ENCODE measurements at regions not wholly inside any gene's neighbourhood (a gene's known extent, or its start where the extent isn't known, plus 50 kb on each side); places are given as distances from the start of the nearest gene placed in this dataset.

DNA sequence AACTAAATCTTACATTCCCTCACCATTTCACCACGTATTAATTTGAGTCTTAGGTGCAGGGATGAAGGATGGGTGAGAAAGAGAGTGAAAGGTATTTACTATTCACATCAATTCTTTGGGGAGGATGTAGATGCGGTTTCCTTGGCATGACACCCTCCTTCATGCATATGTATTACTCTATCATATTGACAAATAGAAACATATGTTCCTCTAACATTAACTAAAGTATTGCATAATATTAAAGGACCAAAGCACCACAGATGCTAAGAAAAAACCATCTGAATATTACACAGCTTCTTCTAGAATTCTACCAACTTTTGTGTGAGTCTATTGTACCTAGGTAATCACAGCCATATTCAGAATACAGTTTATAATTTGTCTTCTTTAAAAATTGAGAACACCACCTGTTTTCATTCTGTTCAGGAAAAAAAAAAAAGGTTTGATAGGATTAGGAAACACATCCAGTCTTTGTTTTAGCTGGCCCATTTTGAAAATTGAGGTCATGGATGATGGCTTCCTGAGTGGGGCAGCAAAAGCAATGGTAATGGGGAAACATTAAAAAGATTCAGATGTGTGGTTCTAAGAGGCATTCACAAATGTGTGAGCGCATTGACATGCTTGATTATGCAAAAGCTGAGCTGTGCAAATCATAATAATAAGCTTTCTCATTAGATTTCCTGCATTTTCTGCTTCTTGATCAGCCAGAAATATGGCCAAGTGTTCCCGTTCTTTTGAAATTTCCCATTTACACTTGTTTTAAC, 1011.5 kb upstream of the NUDT12 start:
- ATAC-seq, result no peak
- TF ChIP-seq PPARA (CRISPR knock-in tag; IDR thresholded peaks at IDR 0.05; ENCODE audit: borderline replicate concordance) (no peak), TCF4 (CRISPR knock-in tag; IDR thresholded peaks at IDR 0.05; ENCODE audit: borderline replicate concordance) (no peak), ZC3H10 (CRISPR knock-in tag; IDR thresholded peaks at IDR 0.05) (no peak), CREB5 (CRISPR knock-in tag; IDR thresholded peaks at IDR 0.05; ENCODE audit: low read depth) (no peak), TSHZ2 (CRISPR knock-in tag; IDR thresholded peaks at IDR 0.05) (no peak), ZFP30 (CRISPR knock-in tag; IDR thresholded peaks at IDR 0.05) (no peak), ZNF565 (CRISPR knock-in tag; conservative IDR thresholded peaks at IDR 0.05; ENCODE audit: low read depth) (no peak), ZNF70 (CRISPR knock-in tag; IDR thresholded peaks at IDR 0.05) (no peak), TOX (CRISPR knock-in tag; IDR thresholded peaks at IDR 0.05; ENCODE audit: borderline replicate concordance) (no peak), RARB (CRISPR knock-in tag; IDR thresholded peaks at IDR 0.05) (no peak), GLIS3 (CRISPR knock-in tag; IDR thresholded peaks at IDR 0.05) (no peak), CSRNP3 (CRISPR knock-in tag; IDR thresholded peaks at IDR 0.05) (no peak)
- TF ChIP-seq, protein P1, sequence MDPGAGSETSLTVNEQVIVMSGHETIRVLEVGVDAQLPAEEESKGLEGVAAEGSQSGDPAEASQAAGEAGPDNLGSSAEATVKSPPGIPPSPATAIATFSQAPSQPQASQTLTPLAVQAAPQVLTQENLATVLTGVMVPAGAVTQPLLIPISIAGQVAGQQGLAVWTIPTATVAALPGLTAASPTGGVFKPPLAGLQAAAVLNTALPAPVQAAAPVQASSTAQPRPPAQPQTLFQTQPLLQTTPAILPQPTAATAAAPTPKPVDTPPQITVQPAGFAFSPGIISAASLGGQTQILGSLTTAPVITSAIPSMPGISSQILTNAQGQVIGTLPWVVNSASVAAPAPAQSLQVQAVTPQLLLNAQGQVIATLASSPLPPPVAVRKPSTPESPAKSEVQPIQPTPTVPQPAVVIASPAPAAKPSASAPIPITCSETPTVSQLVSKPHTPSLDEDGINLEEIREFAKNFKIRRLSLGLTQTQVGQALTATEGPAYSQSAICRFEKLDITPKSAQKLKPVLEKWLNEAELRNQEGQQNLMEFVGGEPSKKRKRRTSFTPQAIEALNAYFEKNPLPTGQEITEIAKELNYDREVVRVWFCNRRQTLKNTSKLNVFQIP (CRISPR knock-in tag; IDR thresholded peaks at IDR 0.05; ENCODE audit: borderline replicate concordance, low read depth), result no peak
- TF ChIP-seq, protein P2, sequence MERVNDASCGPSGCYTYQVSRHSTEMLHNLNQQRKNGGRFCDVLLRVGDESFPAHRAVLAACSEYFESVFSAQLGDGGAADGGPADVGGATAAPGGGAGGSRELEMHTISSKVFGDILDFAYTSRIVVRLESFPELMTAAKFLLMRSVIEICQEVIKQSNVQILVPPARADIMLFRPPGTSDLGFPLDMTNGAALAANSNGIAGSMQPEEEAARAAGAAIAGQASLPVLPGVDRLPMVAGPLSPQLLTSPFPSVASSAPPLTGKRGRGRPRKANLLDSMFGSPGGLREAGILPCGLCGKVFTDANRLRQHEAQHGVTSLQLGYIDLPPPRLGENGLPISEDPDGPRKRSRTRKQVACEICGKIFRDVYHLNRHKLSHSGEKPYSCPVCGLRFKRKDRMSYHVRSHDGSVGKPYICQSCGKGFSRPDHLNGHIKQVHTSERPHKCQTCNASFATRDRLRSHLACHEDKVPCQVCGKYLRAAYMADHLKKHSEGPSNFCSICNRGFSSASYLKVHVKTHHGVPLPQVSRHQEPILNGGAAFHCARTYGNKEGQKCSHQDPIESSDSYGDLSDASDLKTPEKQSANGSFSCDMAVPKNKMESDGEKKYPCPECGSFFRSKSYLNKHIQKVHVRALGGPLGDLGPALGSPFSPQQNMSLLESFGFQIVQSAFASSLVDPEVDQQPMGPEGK (CRISPR knock-in tag; IDR thresholded peaks at IDR 0.05; ENCODE audit: borderline replicate concordance), result no peak

GRCh38 chr5:104569621-104570020, 1007.0 kb upstream of the NUDT12 start:
- no peak for ATAC-seq
- TF ChIP-seq, protein P1 (CRISPR knock-in tag; IDR thresholded peaks at IDR 0.05; ENCODE audit: borderline replicate concordance, low read depth), result no peak
- no peak for TF ChIP-seq TCF4 (CRISPR knock-in tag; IDR thresholded peaks at IDR 0.05; ENCODE audit: borderline replicate concordance)
- no peak for TF ChIP-seq GLIS3 (CRISPR knock-in tag; IDR thresholded peaks at IDR 0.05)
- no peak for TF ChIP-seq ZNF565 (CRISPR knock-in tag; conservative IDR thresholded peaks at IDR 0.05; ENCODE audit: low read depth)
- no peak for TF ChIP-seq TSHZ2 (CRISPR knock-in tag; IDR thresholded peaks at IDR 0.05)
- no peak for TF ChIP-seq ZNF8 (CRISPR knock-in tag; IDR thresholded peaks at IDR 0.05)
- no peak for TF ChIP-seq RARB (CRISPR knock-in tag; IDR thresholded peaks at IDR 0.05)
- TF ChIP-seq ISL1 (CRISPR knock-in tag; IDR thresholded peaks at IDR 0.05), result no peak
- TF ChIP-seq TOX (CRISPR knock-in tag; IDR thresholded peaks at IDR 0.05; ENCODE audit: borderline replicate concordance), result no peak
- no peak for TF ChIP-seq ZNF70 (CRISPR knock-in tag; IDR thresholded peaks at IDR 0.05)
- no peak for TF ChIP-seq SNAI2 (CRISPR knock-in tag; IDR thresholded peaks at IDR 0.05)
- TF ChIP-seq ARNTL (CRISPR knock-in tag; IDR thresholded peaks at IDR 0.05; ENCODE audit: borderline replicate concordance, low read depth), result no peak
- TF ChIP-seq PPARA (CRISPR knock-in tag; IDR thresholded peaks at IDR 0.05; ENCODE audit: borderline replicate concordance), result no peak
- no peak for TF ChIP-seq CSDC2 (CRISPR knock-in tag; IDR thresholded peaks at IDR 0.05)
- TF ChIP-seq ZFP30 (CRISPR knock-in tag; IDR thresholded peaks at IDR 0.05), result no peak
- no peak for TF ChIP-seq OSR1 (CRISPR knock-in tag; IDR thresholded peaks at IDR 0.05)
